ENCODE measurements at regions not wholly inside any gene's neighbourhood (a gene's known extent, or its start where the extent isn't known, plus 50 kb on each side); places are given as distances from the start of the nearest gene placed in this dataset.

- Histone ChIP-seq H3K79me2 (ENCODE audit: control insufficient read depth, insufficient read depth, low read length) (no peaks in the 10 kb centered on the region), H3K4me2 (ENCODE audit: insufficient read depth, low read length) (no peak overlapping the region), H3K36me3 (ENCODE audit: control insufficient read depth in 2 of 2, extremely low read depth in 1 of 2, insufficient read depth in 2 of 2, low read length in 2 of 2) (no peaks in the 10 kb centered on the region), H3K9ac (replicated peaks; ENCODE audit: extremely low read depth, insufficient read depth, low read length) (no peak overlapping the region), H3K4me3 (replicated peaks in 1 of 3; ENCODE audit: insufficient read depth in 1 of 3, low read depth in 1 of 3, low read length in 3 of 3) (no peak overlapping the region), H3K9me1 (replicated peaks; ENCODE audit: control insufficient read depth, extremely low read depth, insufficient read depth, low read length) (no peaks in the 10 kb centered on the region), H2AFZ (ENCODE audit: low read depth, low read length) (no peak overlapping the region), H4K20me1 (replicated peaks; ENCODE audit: control insufficient read depth, extremely low read depth, insufficient read depth, low read length) (no peaks in the 10 kb centered on the region), H3K27ac (ENCODE audit: insufficient read depth, low read depth, low read length) (no peak overlapping the region), H3K27me3 (ENCODE audit: control insufficient read depth in 2 of 2, insufficient read depth in 2 of 2, low read length in 2 of 2) (no peaks in the 10 kb centered on the region), H3K4me1 (ENCODE audit: control insufficient read depth, extremely low read depth, insufficient read depth, low read length) (no peaks in the 10 kb centered on the region), H3K9me3 (replicated peaks; ENCODE audit: control insufficient read depth, insufficient read depth, low read length) (no peaks in the 10 kb centered on the region)
- dilution Hi-C loops (cut with MboI; ENCODE audit: extremely low pct_ligation_motif_present, low sequenced_read_pairs): no loop called here
- ChIA-PET CTCF (no interaction called here), POLR2A (no interaction called here)
- FAIRE-seq: no peak
- intact Hi-C loops (cut with micrococcal nuclease): no loop called here
- TF ChIP-seq MAX (IDR thresholded peaks at IDR 0.05; ENCODE audit: insufficient read depth, insufficient read length) (no peak), MYC (IDR thresholded peaks at IDR 0.05; ENCODE audit: low read depth, low read length) (no peak), POLR2A (IDR thresholded peaks at IDR 0.05; ENCODE audit: low read depth, low read length) (no peak), CTCF (IDR thresholded peaks at IDR 0.05; ENCODE audit: extremely low read depth in 1 of 2, insufficient read depth in 1 of 2, low read depth in 1 of 2, low read length in 2 of 2) (no peak), GATA2 (IDR thresholded peaks at IDR 0.05; ENCODE audit: insufficient read depth, insufficient read length, low read depth, low read length) (no peak), EZH2 (IDR thresholded peaks at IDR 0.05; ENCODE audit: borderline replicate concordance, low read depth, low read length, severe bottlenecking) (no peak)
- no peak for DNase-seq (ENCODE audit: low read depth, low spot score)
- no TSS peak for BruUV-seq (replicated peaks)
Observed at GRCh38 chr4:81282131-81282530, 67.1 kb upstream of the PRKG2 start.

GRCh38 chr4:81274460-81274859 is 59.4 kb upstream of the PRKG2 start:
- Histone ChIP-seq H3K27me3 (ENCODE audit: control insufficient read depth in 2 of 2, insufficient read depth in 2 of 2, low read length in 2 of 2) (no peaks in the 10 kb centered on the region), H3K4me1 (ENCODE audit: control insufficient read depth, extremely low read depth, insufficient read depth, low read length) (no peaks in the 10 kb centered on the region), H3K27ac (ENCODE audit: insufficient read depth, low read depth, low read length) (no peak overlapping the region), H3K79me2 (ENCODE audit: control insufficient read depth, insufficient read depth, low read length) (no peaks in the 10 kb centered on the region), H3K9me1 (replicated peaks; ENCODE audit: control insufficient read depth, extremely low read depth, insufficient read depth, low read length) (no peaks in the 10 kb centered on the region), H2AFZ (ENCODE audit: low read depth, low read length) (no peak overlapping the region), H3K9ac (replicated peaks; ENCODE audit: extremely low read depth, insufficient read depth, low read length) (no peak overlapping the region), H3K4me2 (ENCODE audit: insufficient read depth, low read length) (no peak overlapping the region), H4K20me1 (replicated peaks; ENCODE audit: control insufficient read depth, extremely low read depth, insufficient read depth, low read length) (no peaks in the 10 kb centered on the region), H3K9me3 (replicated peaks; ENCODE audit: control insufficient read depth, insufficient read depth, low read length) (peaks cover 2% of the 10 kb centered on the region), H3K4me3 (replicated peaks in 1 of 3; ENCODE audit: insufficient read depth in 1 of 3, low read depth in 1 of 3, low read length in 3 of 3) (no peak overlapping the region), H3K36me3 (ENCODE audit: control insufficient read depth in 2 of 2, extremely low read depth in 1 of 2, insufficient read depth in 2 of 2, low read length in 2 of 2) (no peaks in the 10 kb centered on the region)
- CTCF ChIA-PET: no interaction called here
- no peak for DNase-seq (ENCODE audit: low read depth, low spot score)
- TF ChIP-seq POLR2AphosphoS5 (IDR thresholded peaks at IDR 0.05; ENCODE audit: insufficient read depth, low read depth, low read length) (no peak), MAX (IDR thresholded peaks at IDR 0.05; ENCODE audit: insufficient read depth, insufficient read length) (no peak), GATA2 (IDR thresholded peaks at IDR 0.05; ENCODE audit: insufficient read depth, insufficient read length, low read depth, low read length) (no peak), MYC (IDR thresholded peaks at IDR 0.05; ENCODE audit: low read depth, low read length) (no peak)
- intact Hi-C loops (cut with micrococcal nuclease) (no loop called here), dilution Hi-C loops (cut with MboI; ENCODE audit: extremely low pct_ligation_motif_present, low sequenced_read_pairs) (no loop called here)
- FAIRE-seq: no peak
- BruUV-seq (replicated peaks): no TSS peak
- POLR2A ChIA-PET: no interaction called here
